Thyroid gland (tissue), 4 donors: ENCODE measurements at regions not wholly inside any gene's neighbourhood (a gene's known extent, or its start where the extent isn't known, plus 50 kb on each side); places are given as distances from the start of the nearest gene placed in this dataset.

ENCODE experiments used
- POLR2A ChIP-seq, 2 donors: fragments of 450-650 bp; IDR thresholded peaks; one replicate each; pipeline ENCODE4 v1.6.1; 2017; ENCODE audit warnings: antibody characterized with exemption in 2 of 2, mild to moderate bottlenecking in 2 of 2, moderate library complexity in 1 of 2
- TF ChIP-seq, protein P1 (sequence below), 6 experiments: fragments of 200-600 bp in 3 of 6; fragments of 450-650 bp in 3 of 6; sonication (generic) in 3 of 6; IDR thresholded peaks; one replicate each; pipeline ENCODE4 v1.5.1; 2016 to 2019; ENCODE audit warnings: antibody characterized with exemption in 6 of 6, mild to moderate bottlenecking in 2 of 6, inconsistent platforms in 1 of 6, moderate library complexity in 1 of 6

DNA sequence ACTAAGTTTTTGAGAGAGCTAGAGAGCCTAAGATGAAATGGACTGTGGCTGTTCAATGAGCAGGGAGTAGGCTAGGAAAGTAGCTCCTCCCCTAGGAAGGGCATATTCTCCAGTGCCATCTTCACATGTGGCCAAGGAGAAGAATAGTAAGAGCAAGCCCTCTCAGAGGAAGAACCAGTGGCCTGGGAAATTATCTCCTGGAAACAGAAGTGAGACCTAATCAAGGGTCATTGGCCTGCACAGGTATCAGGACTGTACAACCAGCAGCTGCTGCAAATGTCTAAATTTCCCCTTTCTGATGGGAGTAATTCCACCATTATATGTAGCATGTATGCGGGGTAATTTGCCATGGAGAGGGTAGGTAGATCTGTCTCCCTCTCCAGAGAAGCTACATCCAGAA, 334.8 kb upstream of the RASGEF1B start:
- TF ChIP-seq, protein P1, sequence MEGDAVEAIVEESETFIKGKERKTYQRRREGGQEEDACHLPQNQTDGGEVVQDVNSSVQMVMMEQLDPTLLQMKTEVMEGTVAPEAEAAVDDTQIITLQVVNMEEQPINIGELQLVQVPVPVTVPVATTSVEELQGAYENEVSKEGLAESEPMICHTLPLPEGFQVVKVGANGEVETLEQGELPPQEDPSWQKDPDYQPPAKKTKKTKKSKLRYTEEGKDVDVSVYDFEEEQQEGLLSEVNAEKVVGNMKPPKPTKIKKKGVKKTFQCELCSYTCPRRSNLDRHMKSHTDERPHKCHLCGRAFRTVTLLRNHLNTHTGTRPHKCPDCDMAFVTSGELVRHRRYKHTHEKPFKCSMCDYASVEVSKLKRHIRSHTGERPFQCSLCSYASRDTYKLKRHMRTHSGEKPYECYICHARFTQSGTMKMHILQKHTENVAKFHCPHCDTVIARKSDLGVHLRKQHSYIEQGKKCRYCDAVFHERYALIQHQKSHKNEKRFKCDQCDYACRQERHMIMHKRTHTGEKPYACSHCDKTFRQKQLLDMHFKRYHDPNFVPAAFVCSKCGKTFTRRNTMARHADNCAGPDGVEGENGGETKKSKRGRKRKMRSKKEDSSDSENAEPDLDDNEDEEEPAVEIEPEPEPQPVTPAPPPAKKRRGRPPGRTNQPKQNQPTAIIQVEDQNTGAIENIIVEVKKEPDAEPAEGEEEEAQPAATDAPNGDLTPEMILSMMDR (IDR thresholded peaks at IDR 0.05) = no peak
- no peak for TF ChIP-seq POLR2A (IDR thresholded peaks at IDR 0.05)
